ENCODE measurements at regions not wholly inside any gene's neighbourhood (a gene's known extent, or its start where the extent isn't known, plus 50 kb on each side); places are given as distances from the start of the nearest gene placed in this dataset.

GRCh38 chr2:20150110-20150706 lies 74.7 kb downstream of the SDC1 start:
- DNase-seq: no peak

GRCh38 chr2:20149703-20150030 lies 75.3 kb downstream of the SDC1 start:
- no peak for DNase-seq

- no peak for DNase-seq
Measured at GRCh38 chr2:20148923-20149702, 75.8 kb downstream of the SDC1 start.

DNA sequence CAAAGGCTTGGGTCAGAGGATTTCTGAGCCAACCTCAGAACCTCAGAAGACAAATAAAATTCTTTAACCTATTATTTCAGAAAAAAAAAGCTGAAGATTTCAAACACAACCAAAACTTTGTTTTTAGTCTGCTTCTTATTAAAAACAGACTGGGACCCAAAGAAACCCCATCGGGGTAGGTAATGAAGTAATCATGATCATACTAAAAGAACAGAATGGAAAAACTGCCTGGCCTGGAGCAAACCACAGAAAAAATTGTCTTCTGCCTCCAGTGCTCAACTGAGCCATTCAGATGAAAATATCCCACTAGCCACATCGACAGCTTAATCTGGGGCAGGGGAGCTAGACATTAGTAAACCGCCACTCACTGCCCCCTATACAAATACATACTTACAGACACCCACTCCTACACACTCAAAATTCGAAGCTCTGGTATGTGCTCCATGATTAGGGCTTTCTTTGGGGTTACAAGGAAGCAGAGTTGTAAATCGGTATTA lies 76.5 kb downstream of the SDC1 start:
- DNase-seq: no peak

GRCh38 chr2:20147351-20147750 lies 77.6 kb downstream of the SDC1 start:
- no peak for DNase-seq

GRCh38 chr2:20146401-20146800 lies 78.5 kb downstream of the SDC1 start:
- no peak for DNase-seq

- peak; percentile 24 for DNase-seq
Measured at GRCh38 chr2:20145497-20146193, 79.3 kb downstream of the SDC1 start.

DNA sequence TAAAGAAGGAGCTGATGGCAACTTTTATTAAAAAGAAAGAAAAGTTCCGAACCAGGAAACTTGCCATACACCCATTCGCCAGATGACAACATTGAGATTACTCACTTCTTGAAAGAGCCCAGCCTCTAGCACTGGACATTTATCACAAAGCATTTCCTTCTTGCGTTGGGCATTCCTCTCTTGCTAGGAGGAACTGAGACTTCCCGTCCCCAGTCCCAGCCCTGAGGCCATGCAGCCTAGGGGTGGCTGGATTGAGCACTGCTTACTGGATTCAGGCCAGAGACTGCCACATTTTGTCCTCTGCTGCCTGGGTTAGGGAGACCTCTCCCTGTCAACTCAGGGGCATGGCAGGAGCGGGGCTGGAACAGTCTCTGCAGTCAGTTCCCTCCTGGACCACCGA lies 80.1 kb downstream of the SDC1 start:
- DNase-seq: peak; percentile 60

- DNase-seq: no peak
Measured at GRCh38 chr2:20144196-20144595, 80.7 kb downstream of the SDC1 start.

GRCh38 chr2:20143263-20143662 lies 81.7 kb downstream of the SDC1 start:
- no peak for DNase-seq

- DNase-seq: no peak
Measured at GRCh38 chr2:20141806-20142205, 83.1 kb downstream of the SDC1 start.

DNA sequence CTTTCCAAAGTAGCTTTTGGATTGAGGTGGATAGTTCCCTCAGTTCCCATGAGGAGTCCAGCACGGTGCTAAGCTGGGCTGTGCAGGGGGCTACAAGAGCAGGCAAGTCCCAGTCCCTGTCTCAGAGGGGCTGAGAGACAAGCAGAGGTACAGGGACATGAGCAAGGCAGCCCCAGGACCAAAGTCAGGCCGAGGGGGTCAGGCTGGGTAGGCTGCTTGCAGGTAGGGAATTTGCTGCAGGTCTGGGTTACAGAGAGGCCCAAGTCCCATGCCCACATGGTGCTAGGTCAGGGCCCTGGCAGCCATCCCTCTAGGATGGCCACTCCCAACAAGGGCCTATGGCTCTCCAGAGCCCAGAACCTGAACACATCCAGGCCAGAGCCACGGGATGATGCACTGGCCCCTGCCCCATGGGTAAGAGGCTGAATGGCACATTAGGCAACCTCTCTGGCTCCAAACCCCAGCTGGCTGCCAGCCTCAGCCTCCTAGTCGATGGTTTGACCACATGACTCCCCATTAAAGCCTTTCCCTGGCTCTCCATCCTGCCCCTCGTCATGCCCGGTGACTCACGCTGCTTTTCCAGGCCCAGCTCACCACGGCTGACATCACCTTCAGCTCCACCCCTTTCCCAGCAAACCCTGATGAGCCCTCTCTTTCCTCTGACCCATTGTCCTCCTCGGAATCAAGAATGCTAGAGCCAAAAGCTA lies 83.7 kb downstream of the SDC1 start:
- DNase-seq: no peak

GRCh38 chr2:20140321-20141055 lies 84.4 kb downstream of the SDC1 start:
- DNase-seq: no peak

GRCh38 chr2:20139407-20140172 lies 85.3 kb downstream of the SDC1 start:
- no peak for DNase-seq

- no peak for DNase-seq
Measured at GRCh38 chr2:20138696-20139095, 86.2 kb downstream of the SDC1 start.

GRCh38 chr2:20137884-20138283 lies 86.5 kb upstream of the LAPTM4A start:
- no peak for DNase-seq

GRCh38 chr2:20137131-20137571 lies 85.7 kb upstream of the LAPTM4A start:
- DNase-seq: no peak

- DNase-seq: no peak
Measured at GRCh38 chr2:20136149-20136548, 84.7 kb upstream of the LAPTM4A start.

GRCh38 chr2:20135631-20136050 lies 84.2 kb upstream of the LAPTM4A start:
- peak; percentile 56 for DNase-seq

GRCh38 chr2:20132990-20133535 lies 81.6 kb upstream of the LAPTM4A start:
- no peak for DNase-seq
